GM12873 (cell line): ENCODE measurements at regions not wholly inside any gene's neighbourhood (a gene's known extent, or its start where the extent isn't known, plus 50 kb on each side); places are given as distances from the start of the nearest gene placed in this dataset.

ENCODE experiments used
- CTCF ChIP-seq: IDR thresholded peaks from 2 replicates; pipeline ENCODE4 v1.5.1; 2012; ENCODE audit warnings: low read depth, mild to moderate bottlenecking, moderate library complexity, low read length, control low read depth; ENCODE audit not compliant: insufficient read depth; ENCODE audit errors: missing control alignments

- TF ChIP-seq CTCF = no peak
Observed at GRCh38 chr2:64720535-64721319, 67.0 kb upstream of the SERTAD2 start.

- TF ChIP-seq CTCF = no peak
Observed at GRCh38 chr2:64721320-64721623, 67.6 kb upstream of the SERTAD2 start.

- no peak for TF ChIP-seq CTCF
Observed at GRCh38 chr2:64722291-64723044, 68.8 kb upstream of the SERTAD2 start.

GRCh38 chr2:64727013-64727767, 73.5 kb upstream of the SERTAD2 start:
- no peak for TF ChIP-seq CTCF

GRCh38 chr2:64727843-64728463, 74.2 kb upstream of the SERTAD2 start:
- no peak for TF ChIP-seq CTCF

GRCh38 chr2:64730551-64731262, 77.0 kb upstream of the SERTAD2 start:
- no peak for TF ChIP-seq CTCF

- no peak for TF ChIP-seq CTCF
Observed at GRCh38 chr2:64731263-64731643, 77.5 kb upstream of the SERTAD2 start.
